NCI-H2196 (cell line): ENCODE measurements at regions not wholly inside any gene's neighbourhood (a gene's known extent, or its start where the extent isn't known, plus 50 kb on each side); places are given as distances from the start of the nearest gene placed in this dataset.
"Not testable (repeated sequence)": the region's sequence is repeated elsewhere in the genome, so short reads cannot be mapped to it uniquely, and the experiment has no call there.

Experiments used
- DNase-seq: peaks from one replicate; lab custom pipeline; 2025; ENCODE audit not compliant: unreplicated experiment; lab: John Stamatoyannopoulos, UW

GRCh38 chr14:105707723-105708151 is 181.4 kb downstream of the TMEM121 start:
- not testable (repeated sequence) for DNase-seq

DNA sequence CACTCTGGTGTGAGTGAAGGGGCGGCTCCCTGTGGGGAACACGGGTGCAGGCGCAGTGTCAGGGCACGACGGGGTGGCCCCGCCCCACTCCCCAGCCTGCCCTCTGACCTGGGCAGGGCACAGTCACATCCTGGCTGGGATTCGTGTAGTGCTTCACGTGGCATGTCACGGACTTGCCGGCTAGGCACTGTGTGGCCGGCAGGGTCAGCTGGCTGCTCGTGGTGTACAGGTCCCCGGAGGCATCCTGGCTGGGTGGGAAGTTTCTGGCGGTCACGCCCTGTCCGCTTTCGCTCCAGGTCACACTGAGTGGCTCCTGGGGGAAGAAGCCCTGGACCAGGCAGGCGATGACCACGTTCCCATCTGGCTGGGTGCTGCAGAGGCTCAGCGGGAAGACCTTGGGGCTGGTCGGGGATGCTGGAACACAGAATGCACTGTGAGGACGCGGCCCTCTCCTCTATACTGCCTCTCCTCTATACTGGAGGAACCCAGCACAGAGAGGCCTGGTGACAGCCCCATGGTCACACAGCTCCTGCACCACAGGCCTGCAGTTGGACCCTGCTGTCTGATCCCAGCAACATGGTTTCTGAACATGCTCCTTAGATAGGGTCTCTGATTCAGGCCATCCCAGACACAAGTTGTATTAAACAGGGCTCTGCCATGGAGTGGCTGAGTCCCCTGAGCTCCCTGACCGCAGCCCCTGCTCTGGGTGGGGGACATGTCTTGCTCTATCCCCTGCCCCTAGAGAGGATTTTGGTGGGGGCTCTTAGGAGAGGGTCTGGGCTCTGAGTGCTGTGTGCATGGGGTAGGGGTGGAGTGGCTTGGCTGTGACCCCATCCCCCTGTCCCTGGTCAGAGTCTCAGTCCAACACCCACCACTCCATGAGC is 182.1 kb downstream of the TMEM121 start:
- not testable (repeated sequence) for DNase-seq

- DNase-seq, result no peak
Measured at GRCh38 chr14:105709281-105710118, 183.1 kb downstream of the TMEM121 start.

GRCh38 chr14:105710119-105711043 is 184.0 kb downstream of the TMEM121 start:
- no peak for DNase-seq

- DNase-seq, result no peak
Measured at GRCh38 chr14:105711044-105711620, 184.7 kb downstream of the TMEM121 start.

DNA sequence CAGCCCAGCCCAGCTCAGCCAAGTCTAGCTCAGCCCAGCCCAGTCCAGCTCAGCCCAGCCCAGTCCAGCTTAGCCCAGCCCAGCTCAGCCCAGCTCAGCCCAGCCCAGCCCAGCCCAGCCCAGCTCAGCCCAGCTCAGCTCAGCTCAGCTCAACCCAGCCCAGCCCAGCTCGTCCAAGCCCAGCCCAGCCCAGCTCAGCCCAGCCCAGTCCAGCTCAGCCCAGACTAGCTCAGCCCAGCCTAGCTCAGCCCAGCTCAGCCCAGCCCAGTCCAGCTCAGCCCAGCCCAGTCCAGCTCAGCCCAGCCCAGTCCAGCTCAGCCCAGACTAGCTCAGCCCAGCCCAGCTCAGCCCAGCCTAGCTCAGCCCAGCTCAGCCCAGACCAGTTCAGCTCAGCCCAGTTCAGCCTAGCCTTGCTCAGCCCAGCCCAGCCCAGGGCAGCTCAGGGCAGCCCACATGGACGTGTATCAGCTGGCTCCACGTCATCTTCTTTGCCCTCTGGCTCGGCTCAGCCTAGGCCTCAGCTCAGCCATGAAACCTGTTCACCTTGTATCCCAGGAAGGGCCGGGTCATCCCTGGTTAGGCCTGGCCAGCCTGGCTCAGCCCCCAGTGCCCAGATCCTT is 185.6 kb downstream of the TMEM121 start:
- DNase-seq, result no peak

- not testable (repeated sequence) for DNase-seq
Measured at GRCh38 chr14:105712670-105713069, 186.3 kb downstream of the TMEM121 start.

DNA sequence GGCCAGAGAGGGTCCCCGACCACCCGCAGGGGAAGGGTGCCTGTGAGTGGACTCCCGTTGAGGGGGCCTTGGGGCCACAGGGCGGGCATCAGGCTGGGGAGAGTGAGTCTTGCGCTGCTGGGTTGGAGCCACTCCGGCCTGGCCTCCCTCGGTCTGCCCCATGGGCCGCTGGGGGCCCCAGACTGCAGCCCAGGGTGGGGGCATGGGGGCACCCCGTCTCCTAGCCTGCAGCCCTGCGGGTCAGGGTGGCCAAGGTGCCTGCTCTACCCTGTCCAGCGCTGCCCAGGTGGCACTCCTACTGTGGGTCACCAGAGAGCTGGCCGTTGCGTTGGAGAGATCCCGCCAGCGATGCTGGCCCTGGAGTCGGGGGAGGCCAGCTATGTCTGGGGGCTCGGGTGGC is 186.8 kb downstream of the TMEM121 start:
- not testable (repeated sequence) for DNase-seq

DNA sequence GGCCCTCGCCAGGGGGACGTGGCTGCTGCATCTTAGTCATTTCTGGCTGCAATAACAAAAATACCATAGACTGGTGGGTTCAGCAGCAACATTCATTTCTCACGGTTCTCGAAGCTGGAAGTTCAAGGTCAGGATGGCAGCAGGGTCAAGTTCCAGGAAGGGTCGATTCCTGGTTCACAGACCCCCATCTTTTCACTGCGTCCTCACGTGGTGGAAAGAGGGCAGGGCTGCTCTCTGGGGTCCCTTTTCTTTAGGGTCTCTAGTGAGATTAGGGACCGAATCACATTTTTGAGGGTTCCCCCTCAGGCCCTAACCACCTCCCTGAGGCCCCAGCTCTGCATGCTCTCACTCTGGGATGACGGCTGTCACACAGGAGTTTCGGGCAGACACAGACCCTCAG is 187.5 kb downstream of the TMEM121 start:
- DNase-seq, result not testable (repeated sequence)

DNA sequence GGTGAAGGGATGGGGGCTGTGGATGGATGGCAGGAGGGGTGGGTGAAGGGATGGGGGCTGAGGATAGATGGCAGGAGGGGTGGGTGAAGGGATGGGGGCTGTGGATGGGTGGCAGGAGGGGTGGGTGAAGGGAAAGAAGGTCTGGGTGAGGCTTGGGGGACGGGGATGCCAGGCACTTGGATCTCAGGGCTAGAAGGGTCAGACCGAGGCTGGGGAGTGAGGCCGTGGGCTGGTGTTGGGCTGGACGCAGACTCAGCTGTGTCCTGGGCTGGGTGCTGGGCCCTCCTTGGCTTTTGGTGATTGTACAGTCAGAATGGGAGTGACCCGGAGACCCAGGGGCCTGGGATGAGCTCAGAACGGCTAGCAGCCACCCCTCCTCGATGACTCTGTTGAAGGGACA is 192.4 kb downstream of the TMEM121 start:
- DNase-seq, result not testable (repeated sequence)

DNA sequence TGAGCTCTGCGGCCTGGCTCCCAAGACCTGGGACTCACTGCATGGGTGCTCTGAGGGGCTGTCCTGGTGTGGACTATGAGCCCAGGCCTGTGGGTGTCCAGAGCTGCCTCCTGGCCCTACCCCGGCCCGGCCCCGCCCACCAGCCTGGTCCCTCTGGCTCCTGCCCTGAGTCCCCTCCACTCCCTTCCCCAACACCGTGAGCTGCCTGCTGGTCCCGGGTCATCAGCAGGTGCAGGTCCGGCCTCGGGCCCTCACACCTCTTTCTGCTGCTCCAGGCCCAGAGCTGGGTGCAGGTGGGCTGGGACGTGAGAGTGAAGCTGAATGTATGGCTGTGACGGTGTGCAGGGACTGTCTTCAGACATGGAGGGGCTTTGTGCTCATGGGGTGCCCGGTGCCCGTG is 193.7 kb downstream of the TMEM121 start:
- DNase-seq, result not testable (repeated sequence)

- DNase-seq, result not testable (repeated sequence)
Measured at GRCh38 chr14:105720852-105721601, 194.6 kb downstream of the TMEM121 start.

DNA sequence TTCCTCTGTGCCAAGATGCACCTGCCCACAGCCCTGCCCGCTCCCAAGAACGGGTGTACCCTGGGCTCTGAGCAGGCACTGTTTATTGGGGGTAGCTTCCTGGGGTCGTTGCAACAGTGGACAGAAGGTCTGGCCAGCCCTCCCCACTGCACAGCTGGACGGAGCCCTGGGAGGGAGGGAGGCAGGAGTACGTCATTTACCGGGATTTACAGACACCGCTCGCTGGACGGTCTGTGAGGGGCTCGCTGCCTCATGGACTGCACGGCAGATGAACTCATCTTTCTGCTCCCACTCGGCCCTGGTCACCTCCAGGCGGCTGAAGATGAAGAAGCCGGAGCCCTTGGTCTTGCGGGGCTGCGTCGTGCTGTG is 195.2 kb downstream of the TMEM121 start:
- DNase-seq, result not testable (repeated sequence)

- DNase-seq, result not testable (repeated sequence)
Measured at GRCh38 chr14:105721996-105722709, 195.8 kb downstream of the TMEM121 start.

DNA sequence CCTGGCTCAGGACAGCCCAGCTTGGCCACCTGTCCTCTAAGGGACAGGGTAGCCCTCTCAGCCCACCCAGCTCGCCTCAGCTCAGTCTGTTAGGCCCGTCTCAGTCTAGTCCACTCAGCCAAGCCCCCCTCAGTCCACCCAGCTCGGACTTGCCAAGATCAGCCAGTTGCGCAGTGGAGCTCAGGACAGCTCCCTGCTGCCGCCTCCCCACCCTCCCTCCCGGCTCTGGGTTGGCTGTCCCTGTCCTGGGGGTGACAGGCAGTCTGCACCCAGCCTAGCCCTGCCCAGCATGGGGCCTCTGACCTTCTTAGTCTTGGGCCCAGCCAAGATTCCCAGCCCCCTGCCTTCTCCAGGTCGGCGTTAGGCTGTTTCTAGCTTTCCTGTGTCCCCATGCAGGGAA is 196.9 kb downstream of the TMEM121 start:
- not testable (repeated sequence) for DNase-seq

- DNase-seq, result not testable (repeated sequence)
Measured at GRCh38 chr14:105723776-105724175, 197.4 kb downstream of the TMEM121 start.

- not testable (repeated sequence) for DNase-seq
Measured at GRCh38 chr14:105729825-105730368, 203.5 kb downstream of the TMEM121 start.

- DNase-seq, result not testable (repeated sequence)
Measured at GRCh38 chr14:105730731-105731130, 204.3 kb downstream of the TMEM121 start.
